ENCODE measurements at regions not wholly inside any gene's neighbourhood (a gene's known extent, or its start where the extent isn't known, plus 50 kb on each side); places are given as distances from the start of the nearest gene placed in this dataset.

DNA sequence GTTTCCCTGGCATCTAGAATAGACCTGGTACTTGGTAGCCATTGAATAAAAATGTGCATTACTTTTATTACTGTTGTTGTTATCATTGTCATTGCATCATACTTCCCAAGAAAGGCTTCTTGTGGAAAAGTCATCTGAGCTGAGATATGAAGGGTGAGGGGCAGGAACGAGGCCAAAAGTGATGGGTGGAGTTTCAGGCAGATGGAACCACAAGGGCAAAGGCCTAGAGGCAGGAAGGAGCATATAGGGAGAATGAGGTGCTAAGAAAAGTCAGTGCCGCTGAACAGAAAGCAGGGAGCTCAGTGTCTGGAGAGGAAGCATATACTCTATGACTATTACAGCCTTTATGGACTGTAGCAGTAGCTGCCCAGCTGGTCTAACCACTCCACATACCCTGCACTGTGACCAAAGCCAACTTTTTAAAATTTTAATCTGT, 219.3 kb downstream of the SPP2 start:
- TF ChIP-seq, protein P1, sequence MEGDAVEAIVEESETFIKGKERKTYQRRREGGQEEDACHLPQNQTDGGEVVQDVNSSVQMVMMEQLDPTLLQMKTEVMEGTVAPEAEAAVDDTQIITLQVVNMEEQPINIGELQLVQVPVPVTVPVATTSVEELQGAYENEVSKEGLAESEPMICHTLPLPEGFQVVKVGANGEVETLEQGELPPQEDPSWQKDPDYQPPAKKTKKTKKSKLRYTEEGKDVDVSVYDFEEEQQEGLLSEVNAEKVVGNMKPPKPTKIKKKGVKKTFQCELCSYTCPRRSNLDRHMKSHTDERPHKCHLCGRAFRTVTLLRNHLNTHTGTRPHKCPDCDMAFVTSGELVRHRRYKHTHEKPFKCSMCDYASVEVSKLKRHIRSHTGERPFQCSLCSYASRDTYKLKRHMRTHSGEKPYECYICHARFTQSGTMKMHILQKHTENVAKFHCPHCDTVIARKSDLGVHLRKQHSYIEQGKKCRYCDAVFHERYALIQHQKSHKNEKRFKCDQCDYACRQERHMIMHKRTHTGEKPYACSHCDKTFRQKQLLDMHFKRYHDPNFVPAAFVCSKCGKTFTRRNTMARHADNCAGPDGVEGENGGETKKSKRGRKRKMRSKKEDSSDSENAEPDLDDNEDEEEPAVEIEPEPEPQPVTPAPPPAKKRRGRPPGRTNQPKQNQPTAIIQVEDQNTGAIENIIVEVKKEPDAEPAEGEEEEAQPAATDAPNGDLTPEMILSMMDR (IDR thresholded peaks at IDR 0.05; ENCODE audit: borderline replicate concordance): no peak
- intact Hi-C loops (cut with micrococcal nuclease): no loop called here

GRCh38 chr2:234267534-234267933, 217.0 kb downstream of the SPP2 start:
- Histone ChIP-seq H3K36me3 (no peaks in the 10 kb centered on the region), H3K27ac (replicated peaks) (no peak overlapping the region), H3K4me3 (no peak overlapping the region), H3K27me3 (ENCODE audit: low read depth) (peaks cover 10% of the 10 kb centered on the region), H3K4me1 (no peaks in the 10 kb centered on the region), H3K9me3 (replicated peaks) (no peaks in the 10 kb centered on the region)
- TF ChIP-seq, protein P1 (IDR thresholded peaks at IDR 0.05; ENCODE audit: borderline replicate concordance): no peak
- intact Hi-C loops (cut with micrococcal nuclease): no loop called here
- no peak for DNase-seq

More for the DNA sequence above, 219.3 kb downstream of the SPP2 start:
- DNase-seq: no peak
- Histone ChIP-seq H3K9me3 (replicated peaks) (no peaks in the 10 kb centered on the region), H3K4me3 (no peak overlapping the region), H3K27me3 (ENCODE audit: low read depth) (peaks cover 10% of the 10 kb centered on the region), H3K4me1 (no peaks in the 10 kb centered on the region), H3K27ac (replicated peaks) (no peak overlapping the region), H3K36me3 (no peaks in the 10 kb centered on the region)

- intact Hi-C loops (cut with micrococcal nuclease): no loop called here
- DNase-seq: no peak
- peaks cover 11% of the 10 kb centered on the region for H3K27me3 ChIP-seq (ENCODE audit: low read depth)
- no peaks in the 10 kb centered on the region for H3K9me3 ChIP-seq (replicated peaks)
- H3K4me3 ChIP-seq: no peak overlapping the region
- no peaks in the 10 kb centered on the region for H3K4me1 ChIP-seq
- TF ChIP-seq, protein P1 (IDR thresholded peaks at IDR 0.05; ENCODE audit: borderline replicate concordance): no peak
- no peaks in the 10 kb centered on the region for H3K36me3 ChIP-seq
- no peak overlapping the region for H3K27ac ChIP-seq (replicated peaks)
These were observed 216.4 kb downstream of the SPP2 start for GRCh38 chr2:234266952-234267351.

DNA sequence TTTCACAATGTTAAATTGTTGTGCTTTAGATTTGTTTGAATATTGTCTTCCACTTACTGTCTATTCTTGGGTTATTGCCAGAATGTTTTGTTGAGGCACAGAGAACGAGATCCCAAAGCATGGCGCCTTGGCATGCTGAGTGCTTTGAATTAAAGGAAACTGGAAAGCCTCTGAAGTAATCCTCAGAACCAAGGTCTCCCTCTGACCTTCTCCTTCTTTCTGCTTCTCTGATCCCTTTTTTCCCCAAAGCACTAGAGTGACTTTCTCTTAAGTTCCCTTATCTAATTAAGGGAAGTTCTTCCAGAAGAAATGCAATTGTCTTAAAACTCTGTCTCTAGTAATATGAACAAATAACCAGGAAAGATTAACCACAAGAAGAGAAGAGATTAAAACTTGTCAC, 214.7 kb downstream of the SPP2 start:
- H3K27ac ChIP-seq (replicated peaks): no peak overlapping the region
- DNase-seq: no peak
- H3K9me3 ChIP-seq (replicated peaks): no peaks in the 10 kb centered on the region
- no peaks in the 10 kb centered on the region for H3K4me1 ChIP-seq
- peaks cover 13% of the 10 kb centered on the region for H3K27me3 ChIP-seq (ENCODE audit: low read depth)
- no peaks in the 10 kb centered on the region for H3K36me3 ChIP-seq
- intact Hi-C loops (cut with micrococcal nuclease): no loop called here
- no peak overlapping the region for H3K4me3 ChIP-seq
- TF ChIP-seq, protein P1 (IDR thresholded peaks at IDR 0.05; ENCODE audit: borderline replicate concordance): no peak

DNA sequence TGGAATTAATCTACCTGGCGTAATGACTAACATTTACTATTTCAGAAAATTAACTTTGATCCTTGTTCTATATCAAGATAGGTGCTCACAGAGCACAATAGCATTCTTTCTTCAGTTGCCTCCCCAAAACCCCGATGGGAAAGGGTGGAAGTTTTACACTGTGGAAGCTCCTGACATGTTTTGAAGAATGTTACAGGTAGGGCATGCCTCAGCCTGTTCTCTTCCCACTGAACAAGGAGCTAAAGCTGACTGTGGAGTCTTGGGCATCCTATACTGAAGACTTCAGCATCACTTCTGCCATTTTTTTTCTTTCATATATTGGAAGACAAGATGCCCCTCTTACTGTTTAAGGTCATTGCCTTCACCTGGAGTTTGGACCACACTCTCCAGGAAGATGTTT, 211.2 kb downstream of the SPP2 start:
- intact Hi-C loops (cut with micrococcal nuclease): no loop called here
- peaks cover 38% of the 10 kb centered on the region for H3K27me3 ChIP-seq (ENCODE audit: low read depth)
- H3K9me3 ChIP-seq (replicated peaks): no peaks in the 10 kb centered on the region
- TF ChIP-seq, protein P1 (IDR thresholded peaks at IDR 0.05; ENCODE audit: borderline replicate concordance): no peak
- DNase-seq: no peak
- H3K4me1 ChIP-seq: no peaks in the 10 kb centered on the region
- H3K4me3 ChIP-seq: no peak overlapping the region
- no peak overlapping the region for H3K27ac ChIP-seq (replicated peaks)
- no peaks in the 10 kb centered on the region for H3K36me3 ChIP-seq

- H3K9me3 ChIP-seq (replicated peaks): no peaks in the 10 kb centered on the region
- no peak overlapping the region for H3K4me3 ChIP-seq
- no peak overlapping the region for H3K27ac ChIP-seq (replicated peaks)
- peaks cover 38% of the 10 kb centered on the region for H3K27me3 ChIP-seq (ENCODE audit: low read depth)
- TF ChIP-seq, protein P1 (IDR thresholded peaks at IDR 0.05; ENCODE audit: borderline replicate concordance): no peak
- intact Hi-C loops (cut with micrococcal nuclease): no loop called here
- H3K4me1 ChIP-seq: no peaks in the 10 kb centered on the region
- no peaks in the 10 kb centered on the region for H3K36me3 ChIP-seq
- DNase-seq: no peak
These were observed 208.9 kb downstream of the SPP2 start for GRCh38 chr2:234259440-234259839.
